Right lobe of liver (tissue), 4 donors: ENCODE measurements at regions not wholly inside any gene's neighbourhood (a gene's known extent, or its start where the extent isn't known, plus 50 kb on each side); places are given as distances from the start of the nearest gene placed in this dataset.

ENCODE experiments used
- POLR2A ChIP-seq: fragments of 450-650 bp; IDR thresholded peaks from one replicate; pipeline ENCODE4 v1.6.1; 2017; ENCODE audit warnings: antibody characterized with exemption, mild to moderate bottlenecking
- TF ChIP-seq, protein P1 (sequence below), 4 donors: fragments of 200-600 bp in 3 of 4; fragments of 450-650 bp in 1 of 4; IDR thresholded peaks; one replicate each; pipeline versions ENCODE4 v1.5.1 to v1.8.0; 2016 to 2022; ENCODE audit warnings: antibody characterized with exemption in 4 of 4, mild to moderate bottlenecking in 2 of 4
- donor health status: DM: no; HTN: no; CAD: no.
- donor health status: DM: no; HTN: no; CAD: no.
- donor health status: DM: no; HTN: yes; CAD: no.

DNA sequence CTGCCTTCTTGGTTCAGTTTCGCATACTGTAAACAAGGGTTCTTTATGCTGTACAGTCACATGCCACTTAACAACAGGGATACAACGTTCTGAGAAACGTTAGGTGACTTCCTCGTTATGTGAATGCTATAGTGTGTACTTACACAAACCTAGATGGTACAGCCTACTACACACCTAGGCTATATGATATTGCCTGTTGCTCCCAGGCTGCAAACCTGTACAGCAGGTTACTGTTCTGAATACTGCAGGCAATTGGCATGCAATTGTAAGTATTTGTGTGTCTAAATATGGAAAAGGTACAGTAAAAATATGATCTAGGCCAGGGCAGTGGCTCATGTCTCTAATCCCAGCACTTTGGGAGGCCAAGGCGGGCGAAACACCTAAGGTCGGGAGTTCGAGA, 85.7 kb upstream of the PRDM11 start:
- TF ChIP-seq, protein P1, sequence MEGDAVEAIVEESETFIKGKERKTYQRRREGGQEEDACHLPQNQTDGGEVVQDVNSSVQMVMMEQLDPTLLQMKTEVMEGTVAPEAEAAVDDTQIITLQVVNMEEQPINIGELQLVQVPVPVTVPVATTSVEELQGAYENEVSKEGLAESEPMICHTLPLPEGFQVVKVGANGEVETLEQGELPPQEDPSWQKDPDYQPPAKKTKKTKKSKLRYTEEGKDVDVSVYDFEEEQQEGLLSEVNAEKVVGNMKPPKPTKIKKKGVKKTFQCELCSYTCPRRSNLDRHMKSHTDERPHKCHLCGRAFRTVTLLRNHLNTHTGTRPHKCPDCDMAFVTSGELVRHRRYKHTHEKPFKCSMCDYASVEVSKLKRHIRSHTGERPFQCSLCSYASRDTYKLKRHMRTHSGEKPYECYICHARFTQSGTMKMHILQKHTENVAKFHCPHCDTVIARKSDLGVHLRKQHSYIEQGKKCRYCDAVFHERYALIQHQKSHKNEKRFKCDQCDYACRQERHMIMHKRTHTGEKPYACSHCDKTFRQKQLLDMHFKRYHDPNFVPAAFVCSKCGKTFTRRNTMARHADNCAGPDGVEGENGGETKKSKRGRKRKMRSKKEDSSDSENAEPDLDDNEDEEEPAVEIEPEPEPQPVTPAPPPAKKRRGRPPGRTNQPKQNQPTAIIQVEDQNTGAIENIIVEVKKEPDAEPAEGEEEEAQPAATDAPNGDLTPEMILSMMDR (IDR thresholded peaks at IDR 0.05): no peak
- TF ChIP-seq POLR2A: no peak
